GM21786 (cell line): ENCODE measurements at regions not wholly inside any gene's neighbourhood (a gene's known extent, or its start where the extent isn't known, plus 50 kb on each side); places are given as distances from the start of the nearest gene placed in this dataset.
A peak's percentile ranks its signal among the peaks of the same experiment; 100 is the strongest.

ENCODE experiments used
- ATAC-seq: cut with Tn5 transposase; IDR thresholded peaks from one replicate; pipeline ENCODE4 v1.9.1; 2021; ENCODE audit not compliant: unreplicated experiment

GRCh38 chr6:143595251-143596036, 82.3 kb upstream of the PHACTR2 start:
- no peak for ATAC-seq

- ATAC-seq, result no peak
Measured at GRCh38 chr6:143594647-143595046, 83.1 kb upstream of the PHACTR2 start.

- no peak for ATAC-seq
Measured at GRCh38 chr6:143592335-143592734, 80.8 kb upstream of the FUCA2 start.

- no peak for ATAC-seq
Measured at GRCh38 chr6:143591441-143591840, 79.9 kb upstream of the FUCA2 start.

- ATAC-seq, result no peak
Measured at GRCh38 chr6:143589162-143589561, 77.6 kb upstream of the FUCA2 start.

GRCh38 chr6:143586557-143586956, 75.0 kb upstream of the FUCA2 start:
- no peak for ATAC-seq

GRCh38 chr6:143585716-143586115, 74.2 kb upstream of the FUCA2 start:
- no peak for ATAC-seq

- no peak for ATAC-seq
Measured at GRCh38 chr6:143585241-143585640, 73.7 kb upstream of the FUCA2 start.

- ATAC-seq, result no peak
Measured at GRCh38 chr6:143583542-143584327, 72.2 kb upstream of the FUCA2 start.

GRCh38 chr6:143581835-143582480, 70.4 kb upstream of the FUCA2 start:
- no peak for ATAC-seq

GRCh38 chr6:143579703-143580102, 68.2 kb upstream of the FUCA2 start:
- no peak for ATAC-seq

GRCh38 chr6:143578054-143578453, 66.5 kb upstream of the FUCA2 start:
- no peak for ATAC-seq

- no peak for ATAC-seq
Measured at GRCh38 chr6:143575901-143576426, 64.4 kb upstream of the FUCA2 start.

- peak; percentile 89 for ATAC-seq
Measured at GRCh38 chr6:143575440-143575839, 63.9 kb upstream of the FUCA2 start.

GRCh38 chr6:143570147-143570853, 58.8 kb upstream of the FUCA2 start:
- ATAC-seq, result no peak

GRCh38 chr6:143569040-143569439, 57.5 kb upstream of the FUCA2 start:
- ATAC-seq, result no peak

- no peak for ATAC-seq
Measured at GRCh38 chr6:143564484-143565017, 53.0 kb upstream of the FUCA2 start.

- no peak for ATAC-seq
Measured at GRCh38 chr6:143562143-143562542, 50.6 kb upstream of the FUCA2 start.
